Inflammatory macrophage treated with lipopolysaccharide for 4 hours (primary cell): ENCODE measurements at regions not wholly inside any gene's neighbourhood (a gene's known extent, or its start where the extent isn't known, plus 50 kb on each side); places are given as distances from the start of the nearest gene placed in this dataset.

Source experiments
- DNase-seq: peaks from one replicate; pipeline ENCODE4 v3.0.0-alpha.2; 2020

DNA sequence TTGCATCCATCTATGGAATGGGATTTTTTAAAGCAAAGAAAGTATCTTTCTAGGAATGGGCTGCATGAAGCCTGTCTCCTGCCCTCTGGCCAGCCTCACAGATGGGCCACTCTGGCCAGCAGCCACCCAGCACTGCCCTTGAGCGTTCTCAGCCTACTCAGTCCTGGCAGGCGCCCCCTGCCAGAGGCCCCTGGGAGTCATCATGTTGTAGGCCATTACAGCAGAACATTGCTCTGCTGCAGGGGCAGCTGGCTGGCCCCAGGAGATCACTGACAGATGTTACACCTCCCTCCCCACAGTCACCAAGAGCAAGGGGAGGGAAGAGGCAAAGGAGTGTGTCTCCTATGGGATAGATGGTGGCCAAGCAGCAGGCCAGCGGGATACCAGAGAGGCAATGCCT, 363.7 kb downstream of the NXPE2 start:
- no peak for DNase-seq

DNA sequence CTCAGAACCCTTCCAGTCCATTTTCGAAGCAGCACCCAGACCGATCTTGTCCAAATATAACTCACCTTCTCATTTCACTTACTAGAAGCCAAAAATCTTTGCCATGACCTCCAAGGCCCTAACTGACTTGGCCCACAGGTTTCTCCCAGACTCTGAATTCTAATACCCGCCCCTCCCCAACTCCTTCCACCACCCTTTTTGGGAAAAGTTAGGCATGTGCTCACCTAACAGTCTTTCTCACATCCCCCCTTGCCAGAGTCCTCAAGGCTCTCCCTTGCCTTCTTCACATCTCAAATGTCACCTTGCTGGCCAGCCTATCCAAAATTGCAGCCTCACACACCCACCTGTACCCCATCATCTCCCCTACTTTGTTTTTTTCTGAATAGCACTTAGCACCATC, 369.3 kb downstream of the NXPE2 start:
- no peak for DNase-seq

DNA sequence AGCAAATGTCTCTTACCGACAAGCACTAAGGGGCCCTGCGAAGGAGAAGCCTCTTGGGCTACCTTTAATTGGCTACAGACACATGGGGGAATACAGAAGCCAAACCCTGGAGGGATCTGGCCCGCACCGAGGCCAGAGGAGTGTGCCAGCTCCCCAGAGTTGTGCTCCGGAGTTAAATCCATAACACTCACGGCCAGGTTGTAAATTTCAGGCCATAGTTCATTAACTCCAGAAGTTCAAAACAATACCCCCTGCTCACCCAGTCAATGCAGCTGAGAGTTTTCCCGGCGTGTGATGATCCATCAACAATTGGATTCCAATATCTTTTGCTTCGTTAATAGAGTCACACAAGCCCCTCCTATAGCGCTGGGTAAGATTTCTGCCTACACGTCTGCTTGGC, 371.5 kb downstream of the NXPE2 start:
- DNase-seq: no peak

DNA sequence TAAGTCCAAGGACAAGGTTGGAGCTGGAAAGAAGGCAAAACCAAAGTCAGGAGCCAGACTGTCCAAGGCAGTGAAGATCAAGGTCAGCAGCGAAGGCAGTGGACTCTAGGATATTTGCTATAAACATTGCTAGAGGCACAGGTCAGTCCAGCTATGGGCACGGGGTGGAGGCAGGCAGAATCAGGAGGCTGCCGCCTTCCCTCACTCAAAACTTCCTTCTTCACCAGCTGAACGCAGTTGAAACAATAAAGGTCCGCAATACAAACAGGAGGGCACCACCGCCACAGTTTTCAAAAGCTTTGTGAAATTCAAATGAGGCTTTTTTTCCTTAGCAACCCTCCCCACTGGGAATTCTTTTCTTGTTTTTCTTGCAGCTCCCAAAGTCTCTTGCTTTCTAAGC, 372.4 kb downstream of the NXPE2 start:
- no peak for DNase-seq

DNA sequence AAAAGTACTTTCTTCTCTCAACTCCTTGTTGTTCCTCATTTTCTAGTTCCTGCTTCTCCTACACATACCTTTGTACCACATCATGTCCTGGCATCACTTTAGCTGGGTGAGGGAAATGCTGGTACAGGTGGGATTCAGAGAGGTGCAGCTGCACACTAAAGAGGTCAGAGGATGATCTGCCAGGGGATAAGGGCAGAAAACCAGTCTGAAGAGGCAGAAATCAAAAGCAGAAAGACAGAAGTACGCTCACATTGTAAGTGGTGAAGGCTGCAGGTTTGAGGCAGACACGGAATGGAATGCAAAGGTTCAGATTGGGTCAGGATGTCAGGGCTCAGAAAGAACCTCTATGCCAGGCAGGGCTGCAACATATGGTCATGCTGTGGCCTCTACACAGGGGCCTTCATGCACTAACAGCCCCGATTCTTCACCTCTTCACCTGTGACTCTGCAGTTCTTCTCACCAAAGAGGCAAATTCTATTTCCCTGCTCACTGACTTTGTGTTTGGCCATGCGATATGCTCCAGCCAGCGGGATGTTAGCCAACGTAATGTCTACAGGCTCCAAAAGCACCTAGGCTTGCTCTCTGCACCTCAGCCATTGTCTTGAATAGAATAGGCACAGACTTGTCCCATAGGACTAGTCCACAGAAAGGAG, 373.7 kb downstream of the NXPE2 start:
- DNase-seq: no peak

DNA sequence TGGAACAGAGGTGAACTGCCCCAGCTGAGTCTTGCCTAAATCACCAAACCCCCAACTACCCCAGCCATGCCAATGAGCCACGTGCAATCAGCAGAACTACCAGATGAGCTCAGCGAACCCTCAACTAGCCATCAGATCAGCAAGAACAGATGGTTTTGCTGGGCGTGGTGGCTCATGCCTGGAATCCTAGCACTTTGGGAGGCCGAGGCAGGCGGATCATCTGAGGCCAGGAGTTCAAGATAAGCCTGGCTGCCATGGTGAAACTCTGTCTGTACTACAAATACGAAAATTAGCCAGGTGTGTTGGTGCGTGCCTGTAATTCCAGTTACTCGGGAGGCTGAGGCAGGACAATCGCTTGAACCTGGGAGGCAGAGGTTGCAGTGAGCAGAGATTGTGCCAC, 374.3 kb downstream of the NXPE2 start:
- no peak for DNase-seq

DNA sequence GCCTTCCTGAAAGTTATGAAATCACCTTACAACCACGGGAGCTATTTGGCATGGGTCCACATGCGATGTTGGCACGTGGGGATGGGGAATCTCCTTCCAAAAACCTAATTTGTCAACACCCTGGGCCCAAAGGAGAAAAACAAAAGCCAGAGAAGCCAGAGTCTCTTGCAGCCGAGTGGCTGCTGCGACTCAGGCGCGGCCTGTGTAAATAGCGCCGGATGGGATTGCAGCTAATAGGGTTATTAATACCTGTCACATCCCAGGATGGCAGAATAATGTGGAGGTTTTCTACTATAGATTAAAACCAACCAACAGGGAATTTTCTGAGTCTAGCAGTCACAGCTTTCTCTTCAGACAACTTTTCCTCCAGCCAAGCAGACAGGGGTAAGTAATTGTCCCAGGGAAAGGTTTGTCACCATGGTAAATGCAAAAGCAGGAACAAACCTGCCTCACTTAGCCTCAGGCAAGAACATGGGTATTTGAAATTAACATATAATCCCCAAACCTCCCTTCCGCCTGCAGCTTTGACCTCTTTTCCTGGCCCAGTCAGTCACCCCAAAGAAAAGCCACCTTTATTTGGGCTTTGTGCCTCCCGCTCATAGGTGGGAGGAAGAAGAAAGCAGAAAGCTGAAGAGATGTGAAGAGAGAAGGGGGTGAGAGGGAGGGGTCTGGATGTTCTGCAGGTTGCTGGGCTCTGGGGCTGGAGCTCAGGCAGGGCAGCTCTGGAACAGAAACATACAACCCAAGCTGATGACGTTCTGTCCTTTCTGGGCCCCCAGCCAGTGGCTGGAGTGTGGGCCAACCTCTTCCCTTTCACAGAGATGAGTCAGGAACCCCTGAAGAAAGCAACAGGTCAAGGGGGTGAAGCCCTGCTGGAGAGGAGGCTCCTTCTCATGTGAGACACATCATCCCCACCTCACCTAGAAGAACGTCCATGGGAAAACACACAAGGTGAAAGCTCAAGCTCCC, 376.5 kb downstream of the NXPE2 start:
- no peak for DNase-seq

DNA sequence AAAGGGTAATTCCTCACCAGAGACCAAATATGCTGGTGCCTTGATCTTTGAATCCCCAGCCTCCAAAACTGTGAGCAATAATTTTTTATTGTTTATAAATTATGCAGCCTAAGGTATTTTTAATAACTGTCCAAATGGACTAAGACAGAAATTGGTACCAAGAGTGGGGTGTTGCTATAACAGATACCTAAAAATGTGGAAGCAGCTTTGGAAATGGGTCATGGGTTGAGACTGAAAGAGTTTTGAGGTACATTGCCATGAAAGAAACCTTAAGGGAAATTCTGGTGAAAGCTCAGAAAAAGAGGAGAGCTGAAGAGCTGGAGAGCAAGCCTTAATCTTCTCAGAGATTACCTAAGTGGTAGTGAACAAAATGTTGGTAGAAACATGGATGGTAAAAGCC, 378.2 kb downstream of the NXPE2 start:
- DNase-seq: no peak

DNA sequence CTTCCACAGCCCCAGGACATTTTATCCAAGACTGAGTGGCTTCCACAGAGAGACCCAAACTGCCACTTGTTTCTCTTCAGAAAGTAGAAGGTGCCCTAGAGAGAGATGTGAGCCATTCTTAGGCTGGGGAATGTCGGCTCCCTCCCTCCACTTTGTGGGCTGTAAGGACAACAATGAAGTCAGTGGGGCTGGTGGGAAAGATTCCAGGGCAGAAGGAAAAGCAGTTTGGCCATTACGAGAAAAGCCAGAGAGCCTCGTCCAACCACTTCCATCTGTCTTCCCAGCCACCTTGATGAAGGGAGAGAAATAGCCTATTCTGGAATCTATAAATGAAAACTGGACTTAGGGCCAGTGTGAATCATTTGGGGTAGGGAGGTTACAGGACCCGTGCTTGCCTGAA, 382.5 kb downstream of the NXPE2 start:
- DNase-seq: no peak

DNA sequence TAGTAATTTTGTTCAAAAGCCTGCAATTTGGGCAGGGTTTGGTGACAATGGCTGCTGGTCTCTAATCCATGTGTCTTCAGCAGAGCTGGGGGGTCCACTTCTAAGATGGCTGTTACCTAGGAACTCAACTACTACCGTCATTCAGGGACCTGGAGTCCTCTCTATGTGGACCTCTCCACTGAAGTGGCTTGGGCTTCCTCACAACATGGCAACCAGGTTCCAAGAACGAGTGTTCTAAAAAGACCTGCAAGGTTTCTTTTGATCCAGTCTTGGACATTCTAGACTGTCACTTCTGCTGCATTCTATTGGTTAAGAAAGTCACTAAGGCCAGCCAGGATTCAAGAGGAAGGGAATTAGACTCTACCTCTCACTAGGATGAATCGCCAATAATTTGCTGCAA, 387.0 kb downstream of the NXPE2 start:
- no peak for DNase-seq

DNA sequence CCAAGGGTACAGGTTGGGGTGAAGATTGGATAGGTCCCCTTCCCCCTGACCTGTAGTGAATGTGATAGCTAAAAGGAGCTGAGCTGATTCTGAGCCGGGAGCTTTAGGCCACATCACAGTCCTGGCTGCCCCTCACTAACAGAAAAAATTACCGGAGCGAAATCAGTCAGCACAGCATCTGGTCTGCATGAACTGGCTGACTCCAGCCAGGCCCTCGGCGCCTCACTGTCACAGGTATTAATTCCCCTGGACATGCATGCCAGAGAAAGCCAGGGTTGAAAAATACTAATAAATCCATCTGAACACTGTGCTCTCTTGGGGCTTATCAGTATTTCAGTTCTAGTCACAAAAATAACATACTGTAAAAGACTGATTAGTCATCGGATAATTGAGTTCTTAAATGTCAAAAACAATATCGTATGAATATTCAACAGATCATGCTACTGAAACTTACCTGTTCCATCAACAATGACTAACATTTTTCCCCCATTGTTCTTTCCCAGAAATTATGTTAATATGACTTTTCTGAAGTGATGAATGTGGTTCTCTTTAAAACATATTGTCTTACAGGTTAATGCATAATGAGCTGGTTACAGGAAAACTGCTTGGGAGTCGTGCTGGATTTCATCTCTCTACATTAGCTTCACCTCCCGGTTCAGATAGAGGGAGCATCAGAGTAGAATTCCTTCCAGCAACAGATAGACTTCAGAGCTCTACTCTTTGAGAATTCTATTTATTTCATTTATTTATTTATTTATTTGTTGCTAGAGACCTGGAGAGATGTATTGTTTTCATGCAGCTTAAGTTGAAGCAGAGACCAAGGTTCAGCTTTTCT, 387.7 kb downstream of the NXPE2 start:
- DNase-seq: no peak

DNA sequence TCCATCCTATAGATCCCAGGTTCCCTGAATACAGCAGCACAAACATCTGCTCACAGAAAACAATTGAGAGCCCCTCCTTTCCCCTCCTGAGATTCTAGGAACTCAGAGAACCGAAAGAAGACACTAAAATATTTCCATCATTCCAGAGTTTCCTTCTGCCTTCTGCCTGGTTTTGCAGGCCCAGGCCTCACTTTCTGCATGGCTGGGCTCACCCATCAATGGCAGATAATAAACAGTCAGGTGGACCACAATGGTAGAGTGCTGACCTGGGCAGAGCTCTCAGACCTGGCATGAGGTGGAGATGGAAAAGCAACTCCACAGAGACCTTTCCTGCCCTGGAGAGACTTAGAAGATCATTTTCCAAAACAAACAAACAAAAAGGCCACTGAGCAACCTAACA, 389.1 kb downstream of the NXPE2 start:
- DNase-seq: no peak

DNA sequence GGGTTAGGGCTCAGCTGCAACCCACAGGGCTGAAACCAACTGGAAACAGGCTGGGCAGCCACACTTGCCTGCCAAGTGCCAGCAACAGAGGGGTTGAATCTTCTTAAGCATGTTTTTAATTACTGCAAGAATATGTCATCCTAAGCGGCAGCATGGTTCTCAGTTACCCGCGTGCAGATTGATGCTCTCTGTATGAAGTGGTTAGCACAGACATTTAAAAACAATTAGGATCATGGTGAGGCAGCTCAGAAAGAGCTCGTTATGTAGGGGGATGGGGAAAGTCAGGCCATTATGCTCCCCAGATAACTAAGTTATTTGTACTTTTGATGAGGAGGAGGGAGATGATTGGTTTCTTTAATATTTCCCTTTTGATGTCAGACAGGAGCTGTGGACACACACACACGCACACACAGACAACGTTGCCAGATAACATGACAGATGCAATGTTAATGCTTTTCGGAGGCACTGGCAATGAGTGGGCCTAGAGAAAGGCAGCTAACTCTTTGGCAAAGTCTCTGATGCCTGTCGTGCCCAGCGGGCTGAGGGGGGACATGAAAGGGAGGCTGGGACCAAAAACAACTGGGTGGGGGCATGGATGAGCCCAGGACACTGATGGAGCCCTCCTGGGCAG, 389.7 kb downstream of the NXPE2 start:
- no peak for DNase-seq

DNA sequence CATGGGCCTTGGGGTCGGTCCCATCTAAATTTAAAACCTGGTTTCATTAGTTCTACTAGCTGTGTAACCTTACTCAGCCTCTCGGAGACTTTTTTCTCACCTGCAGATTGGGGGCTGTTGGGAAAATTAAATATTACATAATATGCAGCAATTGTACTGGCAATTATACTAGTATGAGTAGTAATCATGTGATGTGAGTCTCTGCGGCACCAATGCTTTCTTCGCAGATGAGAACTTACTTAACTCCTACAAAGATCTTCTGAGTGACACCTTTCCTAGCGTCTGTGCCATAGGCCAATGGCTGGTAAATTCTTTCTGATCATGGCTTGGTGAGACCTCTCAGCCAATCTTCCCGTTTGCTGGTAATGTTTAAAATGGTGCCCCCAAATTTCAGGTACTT, 391.3 kb downstream of the NXPE2 start:
- no peak for DNase-seq

DNA sequence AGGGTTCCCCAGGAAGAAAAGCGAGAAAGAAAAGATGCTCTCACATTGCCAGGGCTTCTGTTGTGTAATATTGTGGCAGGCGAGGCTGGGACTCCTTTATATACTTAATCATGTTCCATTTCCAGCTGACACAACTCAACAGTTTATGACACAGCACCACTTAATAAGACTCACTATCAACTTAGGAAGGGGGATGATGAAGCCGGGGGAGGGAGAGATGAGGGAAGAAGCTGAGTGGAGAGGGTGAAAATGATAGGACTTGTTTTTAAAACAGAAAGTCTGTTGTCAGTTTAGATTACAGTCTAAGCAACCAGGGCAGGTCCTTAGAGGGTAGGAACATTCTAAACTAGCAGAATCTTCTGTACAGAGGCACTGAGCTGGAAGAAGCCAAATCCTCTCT, 397.0 kb downstream of the NXPE2 start:
- DNase-seq: no peak

DNA sequence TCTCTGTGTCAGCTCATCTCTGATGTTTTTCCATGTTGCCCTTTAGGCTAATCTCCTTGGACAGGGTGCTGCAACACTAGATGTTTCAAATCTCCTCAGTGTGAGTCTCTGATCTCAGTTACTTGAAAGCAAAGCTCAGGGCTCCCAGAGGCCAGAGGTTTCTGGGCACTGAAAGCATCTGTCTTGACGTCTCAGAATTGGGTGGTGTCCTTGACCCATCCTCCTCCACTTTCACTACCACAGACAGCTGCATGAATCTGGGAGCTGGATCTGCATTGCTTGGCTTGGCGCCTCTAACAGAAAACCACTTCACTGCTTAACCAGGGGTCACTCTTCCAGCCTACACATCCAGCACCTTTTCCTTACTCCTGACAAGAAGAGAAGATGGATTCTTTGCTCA, 399.4 kb downstream of the NXPE2 start:
- DNase-seq: no peak

DNA sequence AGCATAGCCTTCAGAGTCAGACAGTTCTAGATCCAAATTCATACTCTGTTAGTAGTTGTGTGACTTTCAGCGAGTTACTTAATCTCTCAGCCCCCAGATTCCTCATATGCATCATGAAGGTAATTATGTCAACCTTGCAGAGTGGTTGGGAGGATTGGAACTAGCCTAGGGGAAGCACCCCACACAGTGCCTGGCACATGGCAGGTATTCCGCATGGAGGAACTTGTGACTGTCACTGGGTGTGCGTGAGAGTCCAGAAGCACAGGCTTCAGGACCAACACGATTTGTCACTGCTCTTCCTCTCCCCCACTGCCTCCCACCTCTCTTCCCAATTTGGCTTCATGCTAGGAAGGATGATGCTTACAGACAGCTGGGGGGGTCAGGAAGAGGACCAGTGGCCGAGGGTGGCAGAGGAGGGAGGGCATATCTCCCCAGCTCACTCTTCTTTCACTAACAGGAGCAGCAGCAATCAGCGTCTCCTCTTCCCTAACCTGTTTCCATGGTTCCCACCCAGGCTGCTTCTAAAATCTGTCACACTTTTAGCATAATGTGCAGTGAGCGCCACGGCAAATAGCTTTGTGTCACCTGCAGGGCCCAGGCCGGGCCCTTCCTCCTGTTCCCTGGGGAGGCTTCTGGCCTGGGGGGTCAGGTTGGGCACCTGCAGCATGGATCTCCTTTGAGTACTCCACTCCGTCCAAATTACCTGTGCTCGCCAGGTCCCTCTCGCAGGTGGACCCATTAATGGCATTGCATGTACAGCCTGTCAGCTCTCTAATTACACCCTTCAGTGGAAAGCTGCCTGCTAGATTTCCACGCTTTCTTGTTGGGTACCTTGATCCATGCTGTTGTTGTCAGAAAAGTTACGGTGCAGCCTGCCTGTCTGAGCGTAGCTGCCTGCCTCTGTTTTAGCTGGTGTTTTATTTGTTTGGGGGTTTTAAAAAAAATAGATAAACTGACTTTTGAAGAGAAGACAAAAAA, 400.4 kb downstream of the NXPE2 start:
- DNase-seq: no peak

DNA sequence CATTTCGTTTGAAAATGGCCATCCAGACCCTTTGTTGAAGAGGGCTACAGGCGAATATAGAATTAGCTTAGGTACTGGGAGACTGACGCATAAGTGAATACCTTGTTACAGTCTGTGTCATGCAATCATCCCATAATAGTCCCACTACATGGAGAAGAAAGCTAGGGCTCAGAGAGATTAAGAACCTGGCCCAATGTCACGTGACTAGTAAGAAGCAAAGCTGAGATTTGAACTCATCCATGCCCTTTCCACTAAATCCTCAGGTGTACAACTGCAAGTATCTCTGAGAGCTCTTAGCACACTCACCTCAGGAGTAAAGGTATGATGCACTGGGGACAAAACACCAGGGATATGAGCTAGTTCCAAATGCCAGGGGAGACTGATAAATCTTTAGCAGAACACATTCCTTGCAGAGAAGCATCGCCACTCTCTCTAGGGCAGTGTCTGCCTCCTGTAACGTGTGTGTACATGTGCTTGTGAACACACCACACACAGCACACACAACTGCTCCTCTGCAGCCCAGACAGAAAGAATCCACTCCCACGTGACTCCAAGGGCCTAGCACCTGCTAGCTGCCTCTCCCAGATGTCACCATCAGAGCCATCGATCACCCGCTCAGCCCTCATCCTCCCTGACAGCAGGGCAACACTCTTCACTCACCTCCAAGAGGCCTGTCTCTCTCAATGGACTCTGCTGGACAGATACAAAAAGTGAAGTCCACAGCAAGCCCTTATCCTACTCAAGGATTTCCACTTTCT, 402.8 kb downstream of the NXPE2 start:
- no peak for DNase-seq

DNA sequence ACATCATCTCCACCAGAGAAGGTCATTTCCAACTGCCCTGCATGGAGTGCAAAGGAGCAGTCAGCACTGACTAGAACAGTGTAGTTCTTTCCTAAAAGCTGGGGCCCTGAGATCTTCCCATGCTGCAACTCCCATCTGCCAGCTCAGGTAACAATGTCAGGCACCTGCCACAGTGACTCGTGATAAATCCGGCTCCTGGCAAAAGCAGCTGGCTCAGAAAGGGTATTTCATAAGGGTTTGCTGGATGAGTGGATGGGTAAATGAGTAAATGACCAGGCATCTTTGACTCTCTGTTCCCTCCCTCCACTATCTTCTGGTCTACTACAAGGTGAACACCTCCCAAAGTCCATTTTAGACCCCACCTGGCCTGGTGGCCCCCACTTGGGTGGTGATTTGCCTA, 403.6 kb downstream of the NXPE2 start:
- DNase-seq: no peak

DNA sequence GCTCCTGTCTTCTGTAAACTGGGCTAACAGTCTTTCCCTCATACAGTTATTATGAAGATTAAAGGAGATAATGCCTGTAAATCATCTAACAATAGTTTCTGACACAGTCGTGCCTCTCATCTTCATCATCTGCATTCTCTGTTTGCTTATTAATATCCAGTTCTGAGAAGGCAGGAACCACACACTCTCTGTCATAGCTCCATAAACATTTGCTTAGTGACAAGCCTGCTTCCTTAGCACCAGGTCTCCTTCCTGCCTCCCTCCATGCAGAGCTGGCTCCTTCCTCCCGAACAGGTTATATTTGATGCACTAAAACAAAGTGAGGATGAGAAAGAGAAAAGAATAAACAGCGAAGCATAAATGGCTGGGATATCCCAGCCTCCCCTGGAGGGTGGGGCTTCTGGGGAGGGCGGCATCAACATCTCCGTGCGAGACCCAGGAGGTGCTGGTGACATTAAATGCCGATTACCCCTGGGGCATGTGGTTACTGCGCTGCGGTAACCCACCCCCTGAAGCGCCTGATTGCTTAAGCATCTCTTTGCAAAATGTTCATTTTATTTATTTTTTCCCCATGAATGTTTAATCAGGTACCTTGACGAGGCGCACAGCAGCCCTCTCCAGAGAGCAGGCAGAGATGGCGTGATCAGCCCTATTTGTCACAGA, 404.9 kb downstream of the NXPE2 start:
- DNase-seq: no peak

DNA sequence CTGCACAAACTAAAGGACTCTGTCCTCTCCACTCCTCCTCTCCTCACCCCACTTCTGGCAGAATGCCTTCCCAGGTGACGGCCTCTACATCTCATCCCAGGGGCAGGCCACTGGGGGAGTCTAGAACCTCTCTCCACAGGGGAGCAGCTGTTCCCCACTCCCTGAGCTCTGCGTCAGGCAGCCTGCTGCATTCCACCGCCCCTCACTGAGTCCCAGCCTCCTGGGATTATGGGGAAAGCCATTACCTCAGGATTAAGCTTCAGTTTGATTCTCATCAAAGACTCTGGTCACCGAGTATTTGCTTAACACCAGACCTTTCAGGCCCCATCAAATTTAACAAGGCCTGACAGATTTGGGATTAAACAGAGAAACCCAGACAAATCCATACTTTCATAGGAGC, 405.9 kb downstream of the NXPE2 start:
- DNase-seq: no peak
